GM19351 (cell line): ENCODE measurements at regions not wholly inside any gene's neighbourhood (a gene's known extent, or its start where the extent isn't known, plus 50 kb on each side); places are given as distances from the start of the nearest gene placed in this dataset.

Experiments used
- ATAC-seq: cut with Tn5 transposase; IDR thresholded peaks from one replicate; pipeline ENCODE4 v1.9.1; 2021; ENCODE audit warnings: mild to moderate bottlenecking, moderate library complexity; ENCODE audit not compliant: unreplicated experiment

DNA sequence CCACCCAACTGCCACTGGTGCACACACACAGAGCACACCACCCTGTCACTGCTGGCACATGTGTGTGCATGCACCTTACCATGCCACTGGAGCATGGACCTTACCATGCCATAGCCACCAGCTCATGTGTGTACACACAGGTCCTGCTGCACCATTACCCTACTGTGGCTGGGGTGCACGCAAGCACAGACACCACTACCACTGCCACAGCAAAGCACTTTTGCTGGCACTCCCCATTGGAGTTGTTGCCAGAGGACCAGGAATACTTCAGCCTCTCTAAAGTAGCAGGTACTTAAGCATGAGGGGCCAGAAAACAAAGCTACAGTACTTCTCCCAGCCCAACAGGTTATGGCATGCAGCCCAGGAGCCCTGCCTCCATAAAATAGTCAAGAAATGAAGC is 404.8 kb downstream of the MBD2 start:
- ATAC-seq = no peak

DNA sequence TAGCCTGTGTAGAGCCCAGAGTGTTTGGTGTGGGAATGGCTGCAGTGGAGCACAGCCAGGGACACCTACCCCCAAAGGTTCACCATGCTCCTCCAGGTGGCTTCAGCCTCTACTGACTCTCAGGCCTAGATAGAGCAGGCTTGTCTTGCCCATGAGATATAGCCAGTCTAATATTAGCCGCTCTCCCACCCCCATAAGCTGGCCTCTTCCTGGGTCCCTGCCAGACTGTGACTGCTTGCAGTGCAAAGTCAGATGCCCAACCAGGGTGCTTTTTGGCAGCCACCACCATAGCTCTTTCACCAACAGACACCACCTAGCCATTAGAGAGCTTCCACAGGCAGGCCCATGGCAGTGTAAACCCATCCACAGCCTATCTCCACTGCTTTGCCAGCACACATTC is 405.3 kb downstream of the MBD2 start:
- no peak for ATAC-seq

GRCh38 chr18:53817976-53818950 is 406.2 kb downstream of the MBD2 start:
- no peak for ATAC-seq

DNA sequence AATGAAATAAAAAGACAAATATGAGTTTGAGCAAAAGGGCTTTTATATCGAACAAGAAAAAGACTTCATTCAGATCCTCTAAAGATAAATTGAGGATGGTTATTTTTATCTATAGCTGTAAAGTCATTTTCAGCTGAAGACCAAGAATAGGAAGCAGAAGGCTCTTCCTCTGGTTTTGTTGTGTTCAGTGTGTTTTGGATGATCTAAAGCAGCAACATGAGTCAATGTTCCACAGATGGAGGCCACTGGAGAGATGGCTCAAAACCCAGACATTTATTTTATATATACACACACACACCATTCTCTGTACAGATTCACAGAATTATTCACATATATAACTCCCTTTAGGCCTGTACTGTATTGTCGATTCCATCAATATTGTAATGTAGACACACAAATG is 424.3 kb downstream of the MBD2 start:
- no peak for ATAC-seq

DNA sequence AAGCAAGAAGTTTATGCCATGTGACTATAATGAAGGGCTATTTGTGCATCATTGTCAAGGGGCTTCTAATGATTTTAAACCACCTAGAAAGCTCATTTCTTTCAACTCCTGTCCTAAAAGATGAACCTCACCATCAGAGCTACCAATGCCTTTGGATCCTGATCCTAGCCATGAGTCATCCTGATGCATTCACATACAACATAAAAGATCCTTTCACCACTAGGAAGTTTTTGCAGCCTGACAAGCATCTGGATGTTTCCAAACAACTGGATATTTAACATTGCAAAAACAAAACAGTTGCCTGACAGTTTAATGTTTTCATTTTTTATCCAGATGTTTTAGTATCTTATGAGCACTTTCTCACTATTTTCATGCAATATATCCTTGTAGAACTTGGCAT is 425.3 kb downstream of the MBD2 start:
- ATAC-seq = no peak

DNA sequence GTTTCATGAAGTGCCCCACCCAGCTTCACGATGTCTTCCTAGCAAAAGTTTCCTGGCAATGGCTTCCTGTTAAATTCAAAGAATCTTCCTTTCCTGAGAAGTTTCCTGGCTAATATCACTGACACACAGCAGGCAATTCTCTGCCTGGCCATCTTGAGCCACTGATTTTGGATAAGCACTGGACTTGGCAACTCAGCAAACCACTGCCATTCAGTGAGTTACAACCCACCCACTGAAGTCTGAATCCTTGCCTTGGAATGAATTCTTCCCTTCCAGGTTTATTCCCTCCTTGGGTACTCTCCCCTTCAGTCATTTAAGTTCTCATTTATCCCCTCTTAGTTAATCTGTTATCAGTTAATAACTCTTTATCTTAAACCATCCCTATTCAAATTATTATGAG is 426.0 kb downstream of the MBD2 start:
- no peak for ATAC-seq

DNA sequence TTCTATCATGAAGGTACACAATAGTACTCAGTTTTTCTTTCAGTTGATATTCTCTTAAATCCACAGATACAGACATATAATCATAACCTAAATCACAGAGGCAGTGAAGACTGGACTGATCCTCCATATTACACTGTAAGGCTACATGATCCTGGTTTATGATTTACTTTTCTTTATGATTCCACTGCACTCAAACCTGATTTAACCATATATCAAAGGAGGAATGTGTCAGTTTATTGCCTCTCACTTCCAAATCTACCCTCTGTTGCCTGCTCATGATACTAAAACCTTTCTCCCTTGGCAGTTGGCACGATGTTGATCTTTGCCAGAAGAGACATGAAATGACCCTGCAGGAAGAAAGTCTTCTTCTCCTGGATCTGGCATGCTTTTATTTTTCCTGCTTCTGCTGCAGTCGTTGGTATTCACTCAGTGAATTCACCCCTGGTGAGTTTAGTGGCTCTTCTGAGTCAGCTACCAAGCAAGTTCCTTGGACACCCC is 426.4 kb downstream of the MBD2 start:
- no peak for ATAC-seq

- ATAC-seq = peak; percentile 95
Observed at GRCh38 chr18:53796040-53796729, 428.3 kb downstream of the MBD2 start.

GRCh38 chr18:53795610-53796009 is 428.9 kb downstream of the MBD2 start:
- ATAC-seq = no peak

DNA sequence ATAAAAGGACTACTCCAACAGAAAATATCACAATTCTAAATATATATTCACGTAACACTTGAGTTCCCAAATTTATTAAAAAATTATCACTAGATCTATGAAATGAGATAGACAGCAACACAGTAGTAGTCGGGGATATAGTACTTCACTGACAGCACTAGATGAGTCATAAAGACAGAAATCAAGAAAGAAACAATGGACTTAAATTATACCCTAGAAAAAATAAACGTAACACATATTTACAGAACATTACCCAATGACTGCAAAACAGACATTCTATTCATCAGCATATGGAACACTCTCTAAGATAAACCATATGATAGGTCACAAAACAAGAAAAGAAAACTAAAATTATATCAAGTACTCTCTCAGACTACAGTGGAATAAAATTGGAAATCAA is 429.4 kb downstream of the MBD2 start:
- no peak for ATAC-seq

GRCh38 chr18:53792762-53793161 is 431.7 kb downstream of the MBD2 start:
- no peak for ATAC-seq

DNA sequence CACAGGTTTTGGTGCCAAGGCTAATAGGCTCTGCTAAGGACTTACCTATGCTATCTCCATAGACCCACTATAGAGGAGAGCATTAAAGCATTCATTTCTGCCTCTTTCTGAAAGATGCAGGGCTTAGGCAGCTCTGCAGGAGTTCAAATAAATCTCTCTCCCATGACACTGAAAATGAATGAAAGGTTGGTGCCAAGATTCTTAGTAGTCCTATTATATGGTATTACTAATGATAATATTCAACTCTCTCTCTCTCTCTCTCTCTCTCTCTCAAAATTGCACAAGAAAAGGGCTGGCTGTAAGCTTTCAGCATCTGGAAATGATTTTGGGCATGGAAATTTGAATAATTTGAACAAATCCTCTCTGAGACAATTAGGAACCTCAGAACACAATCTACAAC is 433.7 kb downstream of the MBD2 start:
- ATAC-seq = no peak

DNA sequence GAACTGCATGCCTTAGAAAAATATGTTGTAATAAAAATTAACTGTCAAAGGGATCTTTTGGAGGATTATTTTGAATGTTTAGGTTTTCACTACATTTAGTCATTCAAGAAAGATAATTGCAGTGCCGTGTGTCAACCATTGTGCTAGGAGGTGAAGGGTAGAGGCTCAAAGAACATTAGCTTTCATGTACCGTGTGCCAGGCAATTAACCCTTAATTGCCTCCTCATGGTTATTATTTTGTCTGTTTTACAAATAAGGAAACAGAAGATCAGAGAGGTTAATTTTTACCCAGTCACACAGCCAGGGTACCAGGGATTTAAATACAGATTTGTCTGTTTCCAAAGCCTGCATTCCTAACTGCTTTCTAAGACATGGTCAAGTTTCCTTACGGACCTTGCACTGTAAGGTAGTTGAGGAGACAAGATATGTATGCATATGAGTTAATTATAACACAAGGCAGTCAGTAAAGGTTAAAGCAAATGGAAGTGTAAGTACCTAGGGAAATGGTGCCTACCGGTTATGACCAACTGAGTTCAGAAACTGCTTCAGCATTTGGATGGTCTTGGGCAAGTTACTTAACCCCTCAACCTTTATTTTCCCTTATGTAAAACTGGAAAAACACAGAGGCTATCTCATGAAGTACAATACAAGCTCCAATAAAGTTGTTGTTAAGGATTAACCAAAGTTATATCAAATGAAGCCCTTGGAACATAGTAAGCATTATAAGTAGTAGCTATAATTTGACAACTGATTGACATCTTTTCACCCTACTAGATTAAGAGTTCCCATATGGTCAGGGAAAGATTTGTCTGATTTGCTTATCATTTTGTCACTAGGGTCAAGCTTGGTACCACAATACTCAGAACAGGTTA is 434.9 kb downstream of the MBD2 start:
- no peak for ATAC-seq

DNA sequence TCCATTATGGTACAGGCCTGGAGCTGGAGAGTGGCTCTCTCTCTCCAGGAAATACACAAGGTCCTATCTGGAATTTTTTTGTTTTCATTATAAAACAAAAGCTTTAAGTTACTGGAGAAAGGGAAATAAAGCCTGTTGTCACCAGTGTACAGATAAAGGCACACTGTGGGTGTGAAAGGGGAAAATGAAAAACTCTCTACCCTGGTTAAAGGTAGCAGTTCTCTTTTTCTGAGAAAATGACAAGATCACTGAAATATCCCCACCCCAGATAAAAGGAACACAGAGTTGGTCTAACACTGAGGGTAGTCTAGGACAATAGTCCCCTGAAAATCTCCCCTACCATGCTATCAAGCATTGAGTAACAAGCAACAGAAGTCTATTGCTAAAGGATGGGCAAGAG is 438.7 kb downstream of the MBD2 start:
- ATAC-seq = peak; percentile 68

GRCh38 chr18:53784253-53784652 is 440.2 kb downstream of the MBD2 start:
- no peak for ATAC-seq

GRCh38 chr18:53780666-53781065 is 443.8 kb downstream of the MBD2 start:
- no peak for ATAC-seq

- no peak for ATAC-seq
Observed at GRCh38 chr18:53772293-53772692, 452.2 kb downstream of the MBD2 start.

- no peak for ATAC-seq
Observed at GRCh38 chr18:53771664-53772063, 452.8 kb downstream of the MBD2 start.

DNA sequence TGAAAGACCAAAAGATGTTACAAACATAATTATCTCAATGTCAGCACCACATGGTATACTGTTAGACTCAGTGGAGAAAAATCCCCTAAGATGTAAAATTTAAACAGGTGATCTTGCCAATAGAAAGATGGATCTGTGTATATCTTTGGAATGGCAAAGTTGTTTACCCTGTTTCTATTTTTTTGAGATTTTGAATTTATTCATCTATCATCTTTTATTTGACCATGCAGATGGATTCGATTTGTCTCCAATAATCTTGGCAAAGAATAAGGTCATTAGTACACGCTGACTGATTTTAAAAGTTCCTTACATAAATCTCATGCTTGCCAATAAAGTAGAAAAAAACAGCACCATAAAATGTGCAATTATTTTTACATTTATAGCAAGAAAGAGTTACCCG is 459.3 kb downstream of the MBD2 start:
- no peak for ATAC-seq

DNA sequence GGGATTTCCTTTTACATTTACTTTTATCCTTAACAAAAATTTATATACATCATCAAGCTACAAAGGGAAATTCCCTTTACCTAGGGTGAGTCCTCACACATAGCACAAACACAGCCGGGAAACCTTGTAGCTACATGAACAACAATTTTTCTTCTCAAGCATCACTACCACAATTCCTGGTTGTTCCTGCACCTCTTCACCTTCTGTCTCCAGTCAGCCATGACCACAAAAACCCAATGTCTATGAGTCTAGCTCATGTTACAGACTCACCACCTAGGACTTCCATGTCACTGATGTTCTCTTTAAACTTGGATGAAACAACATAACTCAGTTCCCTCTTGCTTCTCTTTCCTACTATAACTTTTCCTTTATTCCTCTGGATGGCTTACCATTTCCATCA is 460.4 kb downstream of the MBD2 start:
- ATAC-seq = no peak

GRCh38 chr18:53757328-53757727 is 467.1 kb downstream of the MBD2 start:
- ATAC-seq = no peak
